SK-N-SH treated with all-trans-retinoic acid at 6 μM for 48 hours (cell line): ENCODE measurements at regions not wholly inside any gene's neighbourhood (a gene's known extent, or its start where the extent isn't known, plus 50 kb on each side); places are given as distances from the start of the nearest gene placed in this dataset.

Source experiments
- ARNTL ChIP-seq: fragments of 450-650 bp; formaldehyde crosslinking; IDR thresholded peaks from 2 replicates; pipeline ENCODE4 v1.5.0; 2020; ENCODE audit warnings: low read depth, mild to moderate bottlenecking, moderate library complexity, borderline replicate concordance
- CSDC2 ChIP-seq: fragments of 250-450 bp; sonication (Bioruptor Pico); IDR thresholded peaks from 2 replicates; pipeline ENCODE4 v1.5.0; 2020; ENCODE audit warnings: mild to moderate bottlenecking, moderate library complexity
- TCF4 ChIP-seq: fragments of 250-450 bp; sonication (Bioruptor Pico); IDR thresholded peaks from 2 replicates; pipeline ENCODE4 v1.8.0; 2021; ENCODE audit warnings: mild to moderate bottlenecking, moderate library complexity, borderline replicate concordance
- ZFP3 ChIP-seq: fragments of 250-450 bp; sonication (Bioruptor Pico); IDR thresholded peaks from 2 replicates; pipeline ENCODE4 v1.5.0; 2020; ENCODE audit warnings: mild to moderate bottlenecking, moderate library complexity
- ZFP30 ChIP-seq: fragments of 450-650 bp; formaldehyde crosslinking; IDR thresholded peaks from 2 replicates; pipeline ENCODE4 v1.5.0; 2022; ENCODE audit warnings: mild to moderate bottlenecking, moderate library complexity
- ZNF565 ChIP-seq: fragments of 450-650 bp; formaldehyde crosslinking; conservative IDR thresholded peaks from 2 replicates; pipeline ENCODE4 v1.5.0; 2020; ENCODE audit warnings: low read depth, mild to moderate bottlenecking, moderate library complexity
- TF ChIP-seq, protein P1 (sequence below): fragments of 250-450 bp; sonication (Bioruptor Pico); IDR thresholded peaks from 2 replicates; pipeline ENCODE4 v1.8.0; 2020; ENCODE audit warnings: mild to moderate bottlenecking, moderate library complexity, borderline replicate concordance
- TF ChIP-seq, protein P2 (sequence below): fragments of 250-450 bp; sonication (Bioruptor Pico); IDR thresholded peaks from 2 replicates; pipeline ENCODE4 v1.5.1; 2020; ENCODE audit warnings: low read depth, mild to moderate bottlenecking, moderate library complexity
- TF ChIP-seq, protein P3 (sequence below): fragments of 250-450 bp; sonication (Bioruptor Pico); IDR thresholded peaks from 2 replicates; pipeline ENCODE4 v1.5.0; 2020; ENCODE audit warnings: mild to moderate bottlenecking, moderate library complexity

DNA sequence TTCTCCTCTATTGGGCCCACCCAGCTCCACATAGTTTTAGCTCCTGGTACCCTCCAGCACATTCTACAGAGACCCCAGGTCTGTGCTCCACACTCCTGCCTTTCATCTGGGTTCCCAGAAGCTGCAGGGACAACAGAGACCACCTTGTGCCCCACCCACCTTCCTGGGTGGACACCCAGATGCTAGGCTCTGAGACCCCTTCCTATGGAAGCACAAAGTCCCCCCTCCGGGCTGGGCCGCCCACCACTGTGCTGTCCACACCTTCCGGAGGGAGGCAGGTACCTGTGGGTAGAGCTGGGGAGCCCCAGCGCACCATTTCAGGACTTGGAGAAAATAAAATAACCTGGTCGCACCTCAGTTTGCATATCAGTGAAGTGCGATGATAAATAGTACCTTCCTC is 224.9 kb upstream of the FOXF1 start:
- TF ChIP-seq, protein P1, sequence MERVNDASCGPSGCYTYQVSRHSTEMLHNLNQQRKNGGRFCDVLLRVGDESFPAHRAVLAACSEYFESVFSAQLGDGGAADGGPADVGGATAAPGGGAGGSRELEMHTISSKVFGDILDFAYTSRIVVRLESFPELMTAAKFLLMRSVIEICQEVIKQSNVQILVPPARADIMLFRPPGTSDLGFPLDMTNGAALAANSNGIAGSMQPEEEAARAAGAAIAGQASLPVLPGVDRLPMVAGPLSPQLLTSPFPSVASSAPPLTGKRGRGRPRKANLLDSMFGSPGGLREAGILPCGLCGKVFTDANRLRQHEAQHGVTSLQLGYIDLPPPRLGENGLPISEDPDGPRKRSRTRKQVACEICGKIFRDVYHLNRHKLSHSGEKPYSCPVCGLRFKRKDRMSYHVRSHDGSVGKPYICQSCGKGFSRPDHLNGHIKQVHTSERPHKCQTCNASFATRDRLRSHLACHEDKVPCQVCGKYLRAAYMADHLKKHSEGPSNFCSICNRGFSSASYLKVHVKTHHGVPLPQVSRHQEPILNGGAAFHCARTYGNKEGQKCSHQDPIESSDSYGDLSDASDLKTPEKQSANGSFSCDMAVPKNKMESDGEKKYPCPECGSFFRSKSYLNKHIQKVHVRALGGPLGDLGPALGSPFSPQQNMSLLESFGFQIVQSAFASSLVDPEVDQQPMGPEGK (CRISPR knock-in tag): no peak
- TF ChIP-seq ZFP3 (CRISPR knock-in tag) (no peak), ZFP30 (CRISPR knock-in tag) (no peak), ARNTL (CRISPR knock-in tag) (no peak), ZNF565 (CRISPR knock-in tag) (no peak), CSDC2 (no peak), TCF4 (CRISPR knock-in tag) (no peak)
- TF ChIP-seq, protein P2, sequence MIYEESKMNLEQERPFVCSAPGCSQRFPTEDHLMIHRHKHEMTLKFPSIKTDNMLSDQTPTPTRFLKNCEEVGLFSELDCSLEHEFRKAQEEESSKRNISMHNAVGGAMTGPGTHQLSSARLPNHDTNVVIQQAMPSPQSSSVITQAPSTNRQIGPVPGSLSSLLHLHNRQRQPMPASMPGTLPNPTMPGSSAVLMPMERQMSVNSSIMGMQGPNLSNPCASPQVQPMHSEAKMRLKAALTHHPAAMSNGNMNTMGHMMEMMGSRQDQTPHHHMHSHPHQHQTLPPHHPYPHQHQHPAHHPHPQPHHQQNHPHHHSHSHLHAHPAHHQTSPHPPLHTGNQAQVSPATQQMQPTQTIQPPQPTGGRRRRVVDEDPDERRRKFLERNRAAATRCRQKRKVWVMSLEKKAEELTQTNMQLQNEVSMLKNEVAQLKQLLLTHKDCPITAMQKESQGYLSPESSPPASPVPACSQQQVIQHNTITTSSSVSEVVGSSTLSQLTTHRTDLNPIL (CRISPR knock-in tag): no peak
- TF ChIP-seq, protein P3, sequence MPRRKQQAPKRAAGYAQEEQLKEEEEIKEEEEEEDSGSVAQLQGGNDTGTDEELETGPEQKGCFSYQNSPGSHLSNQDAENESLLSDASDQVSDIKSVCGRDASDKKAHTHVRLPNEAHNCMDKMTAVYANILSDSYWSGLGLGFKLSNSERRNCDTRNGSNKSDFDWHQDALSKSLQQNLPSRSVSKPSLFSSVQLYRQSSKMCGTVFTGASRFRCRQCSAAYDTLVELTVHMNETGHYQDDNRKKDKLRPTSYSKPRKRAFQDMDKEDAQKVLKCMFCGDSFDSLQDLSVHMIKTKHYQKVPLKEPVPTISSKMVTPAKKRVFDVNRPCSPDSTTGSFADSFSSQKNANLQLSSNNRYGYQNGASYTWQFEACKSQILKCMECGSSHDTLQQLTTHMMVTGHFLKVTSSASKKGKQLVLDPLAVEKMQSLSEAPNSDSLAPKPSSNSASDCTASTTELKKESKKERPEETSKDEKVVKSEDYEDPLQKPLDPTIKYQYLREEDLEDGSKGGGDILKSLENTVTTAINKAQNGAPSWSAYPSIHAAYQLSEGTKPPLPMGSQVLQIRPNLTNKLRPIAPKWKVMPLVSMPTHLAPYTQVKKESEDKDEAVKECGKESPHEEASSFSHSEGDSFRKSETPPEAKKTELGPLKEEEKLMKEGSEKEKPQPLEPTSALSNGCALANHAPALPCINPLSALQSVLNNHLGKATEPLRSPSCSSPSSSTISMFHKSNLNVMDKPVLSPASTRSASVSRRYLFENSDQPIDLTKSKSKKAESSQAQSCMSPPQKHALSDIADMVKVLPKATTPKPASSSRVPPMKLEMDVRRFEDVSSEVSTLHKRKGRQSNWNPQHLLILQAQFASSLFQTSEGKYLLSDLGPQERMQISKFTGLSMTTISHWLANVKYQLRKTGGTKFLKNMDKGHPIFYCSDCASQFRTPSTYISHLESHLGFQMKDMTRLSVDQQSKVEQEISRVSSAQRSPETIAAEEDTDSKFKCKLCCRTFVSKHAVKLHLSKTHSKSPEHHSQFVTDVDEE: no peak
